ENCODE measurements at regions not wholly inside any gene's neighbourhood (a gene's known extent, or its start where the extent isn't known, plus 50 kb on each side); places are given as distances from the start of the nearest gene placed in this dataset.

GRCh38 chr11:116126562-116126961 is 622.3 kb upstream of the CADM1 start:
- Mint-ChIP-seq H3K4me3 (no peak overlapping the region), H3K27ac (no peak overlapping the region), H3K4me1 (ENCODE audit: low read depth in 2 of 2) (no peaks in the 10 kb centered on the region), H3K36me3 (no peaks in the 10 kb centered on the region), H3K9me3 (no peaks in the 10 kb centered on the region), H3K27me3 (peaks cover 7 to 12% of the 10 kb centered on the region in 2 donors)
- no peak for DNase-seq (ENCODE audit: low spot score)
- ATAC-seq, result peak in 1 of 2 donors; percentile 29

GRCh38 chr11:116124922-116125714 is 620.9 kb upstream of the CADM1 start:
- Mint-ChIP-seq H3K4me1 (ENCODE audit: low read depth in 2 of 2) (no peaks in the 10 kb centered on the region), H3K36me3 (no peaks in the 10 kb centered on the region), H3K27ac (no peak overlapping the region), H3K9me3 (no peaks in the 10 kb centered on the region), H3K27me3 (peaks cover 7 to 12% of the 10 kb centered on the region in 2 donors), H3K4me3 (no peak overlapping the region)
- no peak for DNase-seq (ENCODE audit: low spot score)
- no peak for ATAC-seq

- peaks cover 7 to 16% of the 10 kb centered on the region in 2 donors for H3K27me3 Mint-ChIP-seq
Observed at GRCh38 chr11:116123739-116124138, 619.5 kb upstream of the CADM1 start.

DNA sequence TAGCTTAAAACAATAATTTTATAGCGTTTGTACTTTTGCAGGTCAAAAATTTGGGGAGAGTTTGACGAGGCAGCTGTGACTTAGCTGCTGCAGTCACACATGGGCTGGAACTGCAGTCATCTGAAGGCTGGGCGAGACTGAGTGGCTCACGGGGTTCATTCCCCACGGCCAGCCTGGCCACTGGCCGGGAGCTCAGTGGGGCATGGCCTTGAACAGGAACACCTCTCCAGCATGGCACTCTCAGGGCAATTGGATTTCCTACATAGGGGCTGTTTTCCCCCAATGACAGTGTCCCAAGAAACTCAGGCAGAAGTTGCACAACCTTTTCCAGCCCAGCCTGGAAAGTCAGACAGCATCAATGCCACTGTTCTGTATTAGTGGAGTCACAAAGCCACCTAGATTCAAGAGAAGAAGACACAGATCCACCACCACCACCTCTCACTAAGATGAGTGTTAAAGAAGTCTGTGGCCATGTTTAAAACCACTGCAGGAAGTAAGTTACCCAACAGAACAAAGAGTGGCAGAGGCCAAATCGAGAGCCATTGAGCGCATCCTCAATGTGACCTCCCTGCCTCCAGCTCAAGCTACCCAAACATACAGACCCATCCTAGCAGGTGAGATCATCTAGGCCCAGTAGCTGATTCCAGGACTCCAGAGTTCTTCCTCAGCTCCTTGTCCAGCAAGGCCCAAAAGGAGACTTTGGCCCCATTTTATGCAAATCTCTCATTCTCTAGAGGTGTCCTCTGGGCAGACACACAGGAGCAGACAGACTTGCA is 618.7 kb upstream of the CADM1 start:
- peaks cover 3% of the 10 kb centered on the region for H3K9me3 Mint-ChIP-seq
- H3K27ac Mint-ChIP-seq, result no peak overlapping the region
- H3K36me3 Mint-ChIP-seq, result no peaks in the 10 kb centered on the region
- H3K27me3 Mint-ChIP-seq, result peaks cover 7 to 14% of the 10 kb centered on the region in 2 donors
- no peaks in the 10 kb centered on the region for H3K4me1 Mint-ChIP-seq (ENCODE audit: low read depth in 2 of 2)
- DNase-seq (ENCODE audit: low spot score), result no peak
- no peak overlapping the region for H3K4me3 Mint-ChIP-seq
- ATAC-seq, result no peak

More at GRCh38 chr11:116123739-116124138, 619.5 kb upstream of the CADM1 start:
- no peaks in the 10 kb centered on the region for H3K4me1 Mint-ChIP-seq (ENCODE audit: low read depth in 2 of 2)
- H3K4me3 Mint-ChIP-seq, result no peak overlapping the region
- ATAC-seq (no peak), DNase-seq (ENCODE audit: low spot score) (no peak)
- peaks cover 3% of the 10 kb centered on the region for H3K9me3 Mint-ChIP-seq
- H3K36me3 Mint-ChIP-seq, result no peaks in the 10 kb centered on the region
- no peak overlapping the region for H3K27ac Mint-ChIP-seq

DNA sequence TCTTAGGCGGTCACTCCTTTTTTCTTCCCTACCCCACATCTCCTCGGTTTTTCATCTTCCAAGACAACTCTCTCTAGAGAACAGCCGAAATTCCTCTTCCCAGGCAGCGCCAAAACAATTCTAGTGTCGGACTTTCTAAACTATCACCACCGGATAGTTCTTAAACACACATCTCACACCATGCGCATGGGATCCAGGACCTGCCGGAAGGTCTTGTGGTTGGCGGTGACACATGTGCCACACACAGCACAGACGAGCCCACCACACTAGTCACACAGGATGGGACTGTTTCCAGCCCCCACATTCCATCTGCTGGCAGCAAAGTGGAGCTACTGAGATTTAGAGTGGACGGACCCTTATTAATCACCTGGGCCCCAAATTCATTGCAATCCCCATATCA is 614.9 kb upstream of the CADM1 start:
- peaks cover 3% of the 10 kb centered on the region for H3K9me3 Mint-ChIP-seq
- H3K4me3 Mint-ChIP-seq, result no peak overlapping the region
- no peaks in the 10 kb centered on the region for H3K4me1 Mint-ChIP-seq (ENCODE audit: low read depth in 2 of 2)
- peaks cover 3 to 10% of the 10 kb centered on the region in 2 donors for H3K27me3 Mint-ChIP-seq
- H3K36me3 Mint-ChIP-seq, result no peaks in the 10 kb centered on the region
- DNase-seq (ENCODE audit: low spot score) (no peak), ATAC-seq (no peak)
- no peak overlapping the region for H3K27ac Mint-ChIP-seq

DNA sequence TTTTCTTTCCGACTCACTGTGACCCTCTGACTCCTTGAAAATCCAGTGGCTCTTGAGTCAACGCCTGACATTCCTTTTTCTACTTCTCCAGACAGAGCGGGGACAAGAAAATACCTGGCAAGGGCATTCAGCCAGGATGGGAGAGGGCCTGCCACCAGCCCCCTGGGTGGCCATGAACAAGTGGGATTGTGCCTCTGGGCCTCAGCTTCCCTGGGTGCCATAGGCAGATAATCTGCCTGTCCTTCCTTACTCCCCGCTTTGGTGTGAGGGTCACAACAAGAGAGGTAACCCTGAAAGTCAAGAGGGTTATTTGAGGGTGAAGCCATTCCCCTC is 613.9 kb upstream of the CADM1 start:
- no peaks in the 10 kb centered on the region for H3K36me3 Mint-ChIP-seq
- H3K27me3 Mint-ChIP-seq, result peaks cover 7 to 10% of the 10 kb centered on the region in 2 donors
- ATAC-seq (no peak), DNase-seq (ENCODE audit: low spot score) (no peak)
- H3K27ac Mint-ChIP-seq, result no peak overlapping the region
- no peak overlapping the region for H3K4me3 Mint-ChIP-seq
- H3K4me1 Mint-ChIP-seq (ENCODE audit: low read depth in 2 of 2), result no peaks in the 10 kb centered on the region
- peaks cover 3% of the 10 kb centered on the region for H3K9me3 Mint-ChIP-seq

DNA sequence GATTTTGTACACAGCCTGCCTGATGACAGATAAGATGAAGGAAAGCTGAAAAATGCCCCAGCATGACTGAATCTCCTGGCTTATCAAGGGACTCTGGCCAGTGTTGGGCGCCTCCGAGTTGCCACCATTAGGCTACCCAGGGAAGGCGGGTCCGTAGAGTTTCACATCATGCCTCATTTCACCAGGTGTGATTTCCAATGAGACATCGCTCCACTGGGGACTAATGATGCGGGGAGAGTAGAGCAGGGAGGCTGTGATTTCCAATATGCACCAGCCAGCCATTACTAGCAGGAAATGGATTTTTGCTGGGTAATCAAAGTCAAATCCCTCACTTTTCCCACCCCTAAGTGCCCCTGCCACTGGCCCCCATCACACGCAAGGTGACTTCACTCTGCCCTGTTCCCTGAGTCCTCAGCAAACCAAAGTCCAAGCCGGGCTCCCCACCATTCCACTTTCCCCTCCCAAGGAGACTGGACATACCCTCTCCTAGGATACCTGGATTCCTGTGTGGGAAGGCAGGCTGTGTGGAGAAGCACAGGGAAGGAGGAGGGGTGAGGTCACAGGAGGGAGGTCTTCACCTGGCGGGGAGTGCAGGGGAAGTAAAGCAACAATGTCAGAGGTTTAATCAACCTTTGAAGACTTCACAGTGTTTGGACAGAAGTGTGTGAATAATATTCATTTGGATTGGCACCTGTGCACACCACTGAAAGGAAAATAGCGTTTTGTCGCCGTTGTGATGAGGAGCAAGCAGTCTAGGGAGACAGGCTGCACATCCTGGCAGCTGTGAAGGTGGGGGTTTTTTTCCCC is 613.3 kb upstream of the CADM1 start:
- ATAC-seq (no peak), DNase-seq (ENCODE audit: low spot score) (no peak)
- H3K27me3 Mint-ChIP-seq, result peaks cover 7 to 10% of the 10 kb centered on the region in 2 donors
- no peaks in the 10 kb centered on the region for H3K4me1 Mint-ChIP-seq (ENCODE audit: low read depth in 2 of 2)
- no peak overlapping the region for H3K4me3 Mint-ChIP-seq
- no peaks in the 10 kb centered on the region for H3K36me3 Mint-ChIP-seq
- peaks cover 3% of the 10 kb centered on the region for H3K9me3 Mint-ChIP-seq
- H3K27ac Mint-ChIP-seq, result no peak overlapping the region

DNA sequence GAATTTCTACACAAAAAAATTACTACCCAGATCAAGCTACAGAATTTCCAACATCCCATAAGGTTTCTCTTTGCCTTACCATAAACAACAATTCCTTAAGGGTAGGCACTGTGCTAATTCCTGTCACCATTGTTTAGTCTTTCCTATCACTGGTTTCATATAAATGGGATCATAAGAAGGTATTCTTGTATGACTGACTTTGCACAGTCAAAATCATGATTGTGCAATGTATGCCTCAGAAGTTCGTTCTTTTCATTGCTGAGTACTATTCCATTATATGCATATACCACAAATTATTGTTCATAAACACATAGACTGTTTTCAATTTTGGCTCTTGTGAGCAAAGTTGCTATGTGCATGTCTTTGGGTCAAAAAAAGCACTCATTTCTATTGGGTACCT is 611.6 kb upstream of the CADM1 start:
- DNase-seq (ENCODE audit: low spot score) (no peak), ATAC-seq (no peak)
- Mint-ChIP-seq H3K36me3 (no peaks in the 10 kb centered on the region), H3K9me3 (peaks cover 3% of the 10 kb centered on the region), H3K4me1 (ENCODE audit: low read depth in 2 of 2) (no peaks in the 10 kb centered on the region), H3K27me3 (peaks cover 7 to 11% of the 10 kb centered on the region in 2 donors), H3K27ac (no peak overlapping the region), H3K4me3 (no peak overlapping the region)

DNA sequence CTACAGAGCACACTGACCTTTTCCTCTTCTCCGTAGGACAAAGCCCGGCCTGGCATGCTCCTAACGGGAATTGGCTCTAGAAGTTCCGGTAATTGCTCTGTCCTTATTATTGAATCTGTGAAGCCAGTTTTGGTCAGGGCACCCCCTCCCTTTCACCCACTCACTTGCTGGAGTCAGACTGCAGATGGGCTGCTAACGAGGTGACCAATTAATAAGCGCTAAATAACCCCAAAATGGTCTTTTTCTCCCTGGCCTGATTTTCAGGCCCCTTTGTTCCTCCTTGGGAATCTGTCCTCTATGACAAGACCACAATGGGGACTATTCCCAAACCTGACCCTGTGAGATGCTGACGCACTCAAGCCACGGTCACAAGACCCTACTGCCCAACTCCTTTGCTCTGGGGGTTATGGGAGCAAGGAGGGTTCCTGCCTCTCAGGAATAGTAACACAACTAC is 610.0 kb upstream of the CADM1 start:
- Mint-ChIP-seq H3K4me3 (no peak overlapping the region), H3K4me1 (ENCODE audit: low read depth in 2 of 2) (no peaks in the 10 kb centered on the region), H3K36me3 (no peaks in the 10 kb centered on the region), H3K9me3 (peaks cover 3% of the 10 kb centered on the region), H3K27ac (no peak overlapping the region), H3K27me3 (peaks cover 7 to 11% of the 10 kb centered on the region in 2 donors)
- ATAC-seq (no peak), DNase-seq (ENCODE audit: low spot score) (no peak)

- H3K9me3 Mint-ChIP-seq, result no peaks in the 10 kb centered on the region
- no peak overlapping the region for H3K4me3 Mint-ChIP-seq
- ATAC-seq (no peak), DNase-seq (ENCODE audit: low spot score) (no peak)
- H3K27ac Mint-ChIP-seq, result no peak overlapping the region
- H3K4me1 Mint-ChIP-seq (ENCODE audit: low read depth in 2 of 2), result no peaks in the 10 kb centered on the region
- no peaks in the 10 kb centered on the region for H3K36me3 Mint-ChIP-seq
- H3K27me3 Mint-ChIP-seq, result peaks cover 13 to 18% of the 10 kb centered on the region in 2 donors
Observed at GRCh38 chr11:116112087-116112935, 608.1 kb upstream of the CADM1 start.

- Mint-ChIP-seq H3K4me1 (ENCODE audit: low read depth in 2 of 2) (no peaks in the 10 kb centered on the region), H3K27me3 (peaks cover 13 to 18% of the 10 kb centered on the region in 2 donors), H3K27ac (no peak overlapping the region), H3K36me3 (no peaks in the 10 kb centered on the region), H3K4me3 (no peak overlapping the region), H3K9me3 (no peaks in the 10 kb centered on the region)
- no peak for ATAC-seq
- DNase-seq (ENCODE audit: low spot score), result no peak
Observed at GRCh38 chr11:116111546-116111945, 607.3 kb upstream of the CADM1 start.

DNA sequence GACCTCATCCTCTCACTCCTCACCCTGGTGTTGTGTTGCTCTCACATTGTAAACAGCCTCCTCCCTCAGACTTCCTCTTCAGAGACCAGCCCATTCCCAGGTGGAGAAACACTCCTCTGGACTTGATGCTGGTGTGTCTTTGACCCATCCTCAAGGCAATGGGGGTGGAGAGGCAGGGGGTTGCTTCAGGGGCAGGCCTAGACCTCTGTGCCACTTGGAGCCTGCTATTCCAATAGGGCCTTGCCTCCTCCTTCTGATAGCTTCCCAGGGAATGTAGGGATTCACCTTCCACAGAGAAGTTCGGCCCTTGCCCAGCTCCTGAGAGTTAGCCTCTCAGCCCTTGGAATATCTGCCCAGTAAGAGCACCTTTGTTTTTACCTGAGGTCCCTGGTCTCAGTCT is 606.6 kb upstream of the CADM1 start:
- Mint-ChIP-seq H3K27me3 (peaks cover 15 to 23% of the 10 kb centered on the region in 2 donors), H3K4me3 (no peak overlapping the region), H3K9me3 (peaks cover 2% of the 10 kb centered on the region), H3K36me3 (no peaks in the 10 kb centered on the region), H3K27ac (no peak overlapping the region), H3K4me1 (ENCODE audit: low read depth in 2 of 2) (no peaks in the 10 kb centered on the region)
- DNase-seq (ENCODE audit: low spot score) (no peak), ATAC-seq (peak in 1 of 2 donors; percentile 26)

DNA sequence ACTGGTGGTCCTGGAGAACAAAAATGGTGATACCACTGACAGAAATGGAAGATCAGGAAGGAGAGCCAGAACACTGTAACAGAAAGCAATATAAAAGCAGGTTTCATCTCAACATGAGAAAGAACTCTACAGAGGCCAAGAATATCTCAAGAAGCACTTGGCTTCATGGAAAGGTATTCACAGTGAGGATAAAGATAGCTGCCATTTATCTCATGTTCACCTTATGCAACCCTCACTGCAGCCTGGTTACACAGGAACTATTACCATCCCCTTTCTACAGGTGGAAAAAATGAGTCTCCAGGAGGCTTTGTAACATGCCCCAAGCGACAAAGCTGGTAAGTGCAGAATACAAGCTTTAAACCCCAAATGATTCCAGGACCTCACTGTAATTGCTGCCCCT is 606.1 kb upstream of the CADM1 start:
- H3K4me3 Mint-ChIP-seq, result no peak overlapping the region

More for the DNA sequence above, 606.1 kb upstream of the CADM1 start:
- ATAC-seq, result no peak
- no peaks in the 10 kb centered on the region for H3K4me1 Mint-ChIP-seq (ENCODE audit: low read depth in 2 of 2)
- no peak for DNase-seq (ENCODE audit: low spot score)
- peaks cover 3% of the 10 kb centered on the region for H3K9me3 Mint-ChIP-seq
- peaks cover 16 to 25% of the 10 kb centered on the region in 2 donors for H3K27me3 Mint-ChIP-seq
- no peak overlapping the region for H3K27ac Mint-ChIP-seq
- no peaks in the 10 kb centered on the region for H3K36me3 Mint-ChIP-seq

All from natural killer cell treated with Interleukin-12 subunit alpha and Interleukin-12 subunit beta and Interleukin-15 and Interleukin-18, amount 100 ng/mL, for 72 hours (primary cell).